GM23338 (cell line): ENCODE measurements at regions not wholly inside any gene's neighbourhood (a gene's known extent, or its start where the extent isn't known, plus 50 kb on each side); places are given as distances from the start of the nearest gene placed in this dataset.

Experiments
- CREB1 ChIP-seq: fragments of 250-450 bp; sonication (Bioruptor Pico); IDR thresholded peaks from 2 replicates; pipeline ENCODE4 v1.5.0; 2020; ENCODE audit warnings: low read depth, mild to moderate bottlenecking, moderate library complexity
- EZH2 ChIP-seq: fragments of 200-600 bp; sonication (generic); IDR thresholded peaks from one replicate; pipeline ENCODE4 v1.8.0; 2017; ENCODE audit warnings: antibody characterized with exemption, mild to moderate bottlenecking, low read depth; ENCODE audit not compliant: unreplicated experiment
- EZH2phosphoT487 ChIP-seq: fragments of 200-600 bp; sonication (generic); IDR thresholded peaks from one replicate; pipeline ENCODE4 v1.8.1; 2018; ENCODE audit warnings: antibody characterized with exemption; ENCODE audit not compliant: unreplicated experiment
- NANOG ChIP-seq: IDR thresholded peaks from 2 replicates; pipeline ENCODE4 v1.6.1; 2016; ENCODE audit warnings: antibody characterized with exemption, borderline replicate concordance
- POLR2AphosphoS5 ChIP-seq: IDR thresholded peaks from 2 replicates; pipeline ENCODE4 v1.6.1; 2016; ENCODE audit warnings: antibody characterized with exemption, low read depth
- ZNF331 ChIP-seq: fragments of 250-450 bp; sonication (Bioruptor Pico); IDR thresholded peaks from 2 replicates; pipeline ENCODE4 v1.5.0; 2020; ENCODE audit warnings: low read depth, mild to moderate bottlenecking, moderate library complexity
- TF ChIP-seq, protein P1 (sequence below): IDR thresholded peaks from one replicate; pipeline ENCODE4 v1.6.1; 2018; ENCODE audit warnings: antibody characterized with exemption; ENCODE audit not compliant: unreplicated experiment
- TF ChIP-seq, protein P2 (sequence below): fragments of 250-450 bp; sonication (Bioruptor Pico); IDR thresholded peaks from 2 replicates; pipeline ENCODE4 v1.5.0; 2020; ENCODE audit warnings: mild to moderate bottlenecking, moderate library complexity

DNA sequence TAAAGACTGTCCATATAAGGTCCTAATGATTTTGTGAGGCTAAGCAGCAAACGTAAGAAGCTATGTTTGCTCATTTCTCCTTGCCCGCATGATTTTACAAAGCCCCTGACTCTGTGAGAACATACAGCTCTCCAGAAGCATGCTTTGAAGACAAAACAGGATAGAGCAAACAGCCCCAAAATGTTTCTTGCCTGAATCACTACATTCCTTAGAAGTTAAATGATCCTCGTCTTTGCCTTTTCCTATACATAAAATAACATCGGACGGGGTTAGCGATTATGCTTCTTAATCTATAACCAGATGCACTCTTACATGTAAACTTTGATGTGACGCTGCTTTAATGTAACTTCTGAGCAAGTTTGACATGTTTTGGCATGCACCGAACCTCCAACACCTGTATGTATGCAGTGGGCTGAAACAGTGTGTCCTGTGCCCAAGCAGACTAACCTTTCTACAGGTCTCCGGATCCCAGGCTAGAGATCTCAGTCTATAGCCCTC, 353.7 kb downstream of the CETN3 start (continued):
- TF ChIP-seq, protein P1, sequence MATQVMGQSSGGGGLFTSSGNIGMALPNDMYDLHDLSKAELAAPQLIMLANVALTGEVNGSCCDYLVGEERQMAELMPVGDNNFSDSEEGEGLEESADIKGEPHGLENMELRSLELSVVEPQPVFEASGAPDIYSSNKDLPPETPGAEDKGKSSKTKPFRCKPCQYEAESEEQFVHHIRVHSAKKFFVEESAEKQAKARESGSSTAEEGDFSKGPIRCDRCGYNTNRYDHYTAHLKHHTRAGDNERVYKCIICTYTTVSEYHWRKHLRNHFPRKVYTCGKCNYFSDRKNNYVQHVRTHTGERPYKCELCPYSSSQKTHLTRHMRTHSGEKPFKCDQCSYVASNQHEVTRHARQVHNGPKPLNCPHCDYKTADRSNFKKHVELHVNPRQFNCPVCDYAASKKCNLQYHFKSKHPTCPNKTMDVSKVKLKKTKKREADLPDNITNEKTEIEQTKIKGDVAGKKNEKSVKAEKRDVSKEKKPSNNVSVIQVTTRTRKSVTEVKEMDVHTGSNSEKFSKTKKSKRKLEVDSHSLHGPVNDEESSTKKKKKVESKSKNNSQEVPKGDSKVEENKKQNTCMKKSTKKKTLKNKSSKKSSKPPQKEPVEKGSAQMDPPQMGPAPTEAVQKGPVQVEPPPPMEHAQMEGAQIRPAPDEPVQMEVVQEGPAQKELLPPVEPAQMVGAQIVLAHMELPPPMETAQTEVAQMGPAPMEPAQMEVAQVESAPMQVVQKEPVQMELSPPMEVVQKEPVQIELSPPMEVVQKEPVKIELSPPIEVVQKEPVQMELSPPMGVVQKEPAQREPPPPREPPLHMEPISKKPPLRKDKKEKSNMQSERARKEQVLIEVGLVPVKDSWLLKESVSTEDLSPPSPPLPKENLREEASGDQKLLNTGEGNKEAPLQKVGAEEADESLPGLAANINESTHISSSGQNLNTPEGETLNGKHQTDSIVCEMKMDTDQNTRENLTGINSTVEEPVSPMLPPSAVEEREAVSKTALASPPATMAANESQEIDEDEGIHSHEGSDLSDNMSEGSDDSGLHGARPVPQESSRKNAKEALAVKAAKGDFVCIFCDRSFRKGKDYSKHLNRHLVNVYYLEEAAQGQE: no peak
- TF ChIP-seq ZNF331 (CRISPR knock-in tag): no peak
- TF ChIP-seq EZH2phosphoT487: no peak
- TF ChIP-seq POLR2AphosphoS5: no peak
- TF ChIP-seq CREB1: no peak
- TF ChIP-seq NANOG: no peak
- TF ChIP-seq, protein P2, sequence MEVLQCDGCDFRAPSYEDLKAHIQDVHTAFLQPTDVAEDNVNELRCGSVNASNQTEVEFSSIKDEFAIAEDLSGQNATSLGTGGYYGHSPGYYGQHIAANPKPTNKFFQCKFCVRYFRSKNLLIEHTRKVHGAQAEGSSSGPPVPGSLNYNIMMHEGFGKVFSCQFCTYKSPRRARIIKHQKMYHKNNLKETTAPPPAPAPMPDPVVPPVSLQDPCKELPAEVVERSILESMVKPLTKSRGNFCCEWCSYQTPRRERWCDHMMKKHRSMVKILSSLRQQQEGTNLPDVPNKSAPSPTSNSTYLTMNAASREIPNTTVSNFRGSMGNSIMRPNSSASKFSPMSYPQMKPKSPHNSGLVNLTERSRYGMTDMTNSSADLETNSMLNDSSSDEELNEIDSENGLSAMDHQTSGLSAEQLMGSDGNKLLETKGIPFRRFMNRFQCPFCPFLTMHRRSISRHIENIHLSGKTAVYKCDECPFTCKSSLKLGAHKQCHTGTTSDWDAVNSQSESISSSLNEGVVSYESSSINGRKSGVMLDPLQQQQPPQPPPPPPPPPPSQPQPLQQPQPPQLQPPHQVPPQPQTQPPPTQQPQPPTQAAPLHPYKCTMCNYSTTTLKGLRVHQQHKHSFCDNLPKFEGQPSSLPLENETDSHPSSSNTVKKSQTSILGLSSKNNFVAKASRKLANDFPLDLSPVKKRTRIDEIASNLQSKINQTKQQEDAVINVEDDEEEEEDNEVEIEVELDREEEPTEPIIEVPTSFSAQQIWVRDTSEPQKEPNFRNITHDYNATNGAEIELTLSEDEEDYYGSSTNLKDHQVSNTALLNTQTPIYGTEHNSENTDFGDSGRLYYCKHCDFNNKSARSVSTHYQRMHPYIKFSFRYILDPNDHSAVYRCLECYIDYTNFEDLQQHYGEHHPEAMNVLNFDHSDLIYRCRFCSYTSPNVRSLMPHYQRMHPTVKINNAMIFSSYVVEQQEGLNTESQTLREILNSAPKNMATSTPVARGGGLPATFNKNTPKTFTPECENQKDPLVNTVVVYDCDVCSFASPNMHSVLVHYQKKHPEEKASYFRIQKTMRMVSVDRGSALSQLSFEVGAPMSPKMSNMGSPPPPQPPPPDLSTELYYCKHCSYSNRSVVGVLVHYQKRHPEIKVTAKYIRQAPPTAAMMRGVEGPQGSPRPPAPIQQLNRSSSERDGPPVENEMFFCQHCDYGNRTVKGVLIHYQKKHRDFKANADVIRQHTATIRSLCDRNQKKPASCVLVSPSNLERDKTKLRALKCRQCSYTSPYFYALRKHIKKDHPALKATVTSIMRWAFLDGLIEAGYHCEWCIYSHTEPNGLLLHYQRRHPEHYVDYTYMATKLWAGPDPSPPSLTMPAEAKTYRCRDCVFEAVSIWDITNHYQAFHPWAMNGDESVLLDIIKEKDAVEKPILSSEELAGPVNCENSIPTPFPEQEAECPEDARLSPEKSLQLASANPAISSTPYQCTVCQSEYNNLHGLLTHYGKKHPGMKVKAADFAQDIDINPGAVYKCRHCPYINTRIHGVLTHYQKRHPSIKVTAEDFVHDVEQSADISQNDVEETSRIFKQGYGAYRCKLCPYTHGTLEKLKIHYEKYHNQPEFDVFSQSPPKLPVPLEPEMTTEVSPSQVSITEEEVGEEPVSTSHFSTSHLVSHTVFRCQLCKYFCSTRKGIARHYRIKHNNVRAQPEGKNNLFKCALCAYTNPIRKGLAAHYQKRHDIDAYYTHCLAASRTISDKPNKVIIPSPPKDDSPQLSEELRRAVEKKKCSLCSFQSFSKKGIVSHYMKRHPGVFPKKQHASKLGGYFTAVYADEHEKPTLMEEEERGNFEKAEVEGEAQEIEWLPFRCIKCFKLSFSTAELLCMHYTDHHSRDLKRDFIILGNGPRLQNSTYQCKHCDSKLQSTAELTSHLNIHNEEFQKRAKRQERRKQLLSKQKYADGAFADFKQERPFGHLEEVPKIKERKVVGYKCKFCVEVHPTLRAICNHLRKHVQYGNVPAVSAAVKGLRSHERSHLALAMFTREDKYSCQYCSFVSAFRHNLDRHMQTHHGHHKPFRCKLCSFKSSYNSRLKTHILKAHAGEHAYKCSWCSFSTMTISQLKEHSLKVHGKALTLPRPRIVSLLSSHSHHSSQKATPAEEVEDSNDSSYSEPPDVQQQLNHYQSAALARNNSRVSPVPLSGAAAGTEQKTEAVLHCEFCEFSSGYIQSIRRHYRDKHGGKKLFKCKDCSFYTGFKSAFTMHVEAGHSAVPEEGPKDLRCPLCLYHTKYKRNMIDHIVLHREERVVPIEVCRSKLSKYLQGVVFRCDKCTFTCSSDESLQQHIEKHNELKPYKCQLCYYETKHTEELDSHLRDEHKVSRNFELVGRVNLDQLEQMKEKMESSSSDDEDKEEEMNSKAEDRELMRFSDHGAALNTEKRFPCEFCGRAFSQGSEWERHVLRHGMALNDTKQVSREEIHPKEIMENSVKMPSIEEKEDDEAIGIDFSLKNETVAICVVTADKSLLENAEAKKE: no peak
- TF ChIP-seq EZH2: no peak
